NAMALWA (cell line): ENCODE measurements at regions not wholly inside any gene's neighbourhood (a gene's known extent, or its start where the extent isn't known, plus 50 kb on each side); places are given as distances from the start of the nearest gene placed in this dataset.
"Not testable (repeated sequence)": the region's sequence is repeated elsewhere in the genome, so short reads cannot be mapped to it uniquely, and the experiment has no call there.

Experiments used
- DNase-seq: peaks from one replicate; pipeline ENCODE4 v3.0.0-alpha.2; 2015; ENCODE audit warnings: low spot score

GRCh38 chr13:65808061-65808460 lies 1422.1 kb downstream of the PCDH9 start:
- no peak for DNase-seq

GRCh38 chr13:65803530-65804392 lies 1426.4 kb downstream of the PCDH9 start:
- no peak for DNase-seq

GRCh38 chr13:65789815-65790214 lies 1440.3 kb downstream of the PCDH9 start:
- no peak for DNase-seq

GRCh38 chr13:65787082-65787481 lies 1443.1 kb downstream of the PCDH9 start:
- no peak for DNase-seq

GRCh38 chr13:65784088-65784816 lies 1445.9 kb downstream of the PCDH9 start:
- DNase-seq = no peak

GRCh38 chr13:65783383-65783782 lies 1446.8 kb downstream of the PCDH9 start:
- DNase-seq = no peak

- not testable (repeated sequence) for DNase-seq
Measured at GRCh38 chr13:65771704-65772313, 1458.3 kb downstream of the PCDH9 start.

GRCh38 chr13:65768545-65768944 lies 1461.6 kb downstream of the PCDH9 start:
- no peak for DNase-seq

- DNase-seq = no peak
Measured at GRCh38 chr13:65763811-65764210, 1466.3 kb downstream of the PCDH9 start.

GRCh38 chr13:65762012-65762411 lies 1468.1 kb downstream of the PCDH9 start:
- no peak for DNase-seq

- DNase-seq = no peak
Measured at GRCh38 chr13:65756071-65756671, 1474.0 kb downstream of the PCDH9 start.

GRCh38 chr13:65748227-65748626 lies 1481.9 kb downstream of the PCDH9 start:
- no peak for DNase-seq

GRCh38 chr13:65746406-65746921 lies 1483.7 kb downstream of the PCDH9 start:
- no peak for DNase-seq

GRCh38 chr13:65744836-65745235 lies 1485.3 kb downstream of the PCDH9 start:
- DNase-seq = no peak

GRCh38 chr13:65733110-65733509 lies 1497.0 kb downstream of the PCDH9 start:
- no peak for DNase-seq

- no peak for DNase-seq
Measured at GRCh38 chr13:65727070-65727469, 1503.1 kb downstream of the PCDH9 start.

GRCh38 chr13:65725006-65725405 lies 1505.1 kb downstream of the PCDH9 start:
- no peak for DNase-seq

GRCh38 chr13:65724226-65724625 lies 1505.9 kb downstream of the PCDH9 start:
- no peak for DNase-seq

GRCh38 chr13:65722506-65722905 lies 1507.6 kb downstream of the PCDH9 start:
- DNase-seq = no peak

- no peak for DNase-seq
Measured at GRCh38 chr13:65719831-65720230, 1510.3 kb downstream of the PCDH9 start.

- no peak for DNase-seq
Measured at GRCh38 chr13:65710514-65710913, 1519.6 kb downstream of the PCDH9 start.

GRCh38 chr13:65697843-65698242 lies 1532.3 kb downstream of the PCDH9 start:
- no peak for DNase-seq
